Activated CD4-positive, CD25-positive, alpha-beta regulatory T cell (primary cell): ENCODE measurements at regions not wholly inside any gene's neighbourhood (a gene's known extent, or its start where the extent isn't known, plus 50 kb on each side); places are given as distances from the start of the nearest gene placed in this dataset.
"Not testable (repeated sequence)": the region's sequence is repeated elsewhere in the genome, so short reads cannot be mapped to it uniquely, and the experiment has no call there.

Experiments used
- DNase-seq, 4 experiments: peaks; one replicate each; lab custom pipeline; 2025; lab: John Stamatoyannopoulos, UW

- no peak for DNase-seq
Measured at GRCh38 chr22:49457946-49458707, 369.5 kb downstream of the BRD1 start.

DNA sequence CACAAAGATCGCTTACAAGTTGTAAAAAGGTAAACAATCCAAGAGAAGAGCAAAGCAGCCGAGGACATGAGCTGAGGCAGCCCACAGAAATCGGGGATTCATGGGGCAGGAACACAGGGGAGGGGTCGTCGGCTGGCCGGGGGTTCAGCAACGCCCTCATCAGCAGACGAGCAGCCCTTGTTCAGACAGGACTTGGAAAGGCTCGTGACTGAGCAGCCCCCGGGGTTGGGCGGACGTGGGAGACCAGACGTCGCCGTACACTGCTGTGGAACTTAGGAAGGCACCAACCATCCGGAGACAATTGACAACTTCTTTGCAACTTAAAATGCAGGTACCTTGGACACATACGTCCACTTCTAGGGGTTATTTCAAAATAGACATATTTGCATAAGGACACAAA, 370.5 kb downstream of the BRD1 start:
- DNase-seq = no peak

DNA sequence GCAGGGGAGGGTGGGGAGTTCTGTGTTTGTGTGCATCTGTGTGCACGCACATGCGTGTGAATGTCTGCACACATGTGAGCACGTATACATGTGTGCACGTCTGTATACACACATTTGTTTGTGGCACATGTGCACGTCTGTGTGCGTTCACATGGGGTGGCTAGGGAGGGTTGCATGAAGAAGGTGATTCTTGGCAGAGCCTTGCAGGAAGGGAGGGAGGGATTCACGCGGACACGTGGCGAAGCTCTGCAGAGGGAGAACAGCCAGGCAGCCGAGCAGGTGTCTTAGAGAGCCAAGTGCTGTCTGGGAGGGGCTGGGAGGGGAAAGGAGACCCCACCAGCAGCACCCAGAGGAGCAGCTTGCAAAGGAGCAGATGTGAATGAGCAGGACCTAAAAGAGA, 372.1 kb downstream of the BRD1 start:
- DNase-seq = no peak

DNA sequence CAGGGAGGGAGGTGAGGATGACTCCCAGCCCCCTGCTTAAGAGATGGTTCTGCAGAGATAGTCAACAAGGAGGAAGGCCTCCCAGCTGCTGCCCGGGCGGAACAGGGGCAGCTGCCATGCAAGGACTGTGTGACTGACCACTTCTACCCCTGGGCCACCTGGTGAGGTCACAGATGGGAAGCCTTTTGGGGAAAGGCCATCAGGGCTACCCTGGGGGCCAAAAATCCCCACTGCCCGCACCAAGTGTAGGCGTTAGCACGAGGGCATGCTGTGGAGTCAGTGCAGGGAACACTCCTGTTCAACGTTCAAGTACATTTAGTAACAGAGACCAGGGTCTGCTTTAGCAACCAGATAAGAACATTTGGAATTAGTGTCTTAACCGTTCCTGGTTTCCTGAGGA, 372.9 kb downstream of the BRD1 start:
- DNase-seq = no peak

DNA sequence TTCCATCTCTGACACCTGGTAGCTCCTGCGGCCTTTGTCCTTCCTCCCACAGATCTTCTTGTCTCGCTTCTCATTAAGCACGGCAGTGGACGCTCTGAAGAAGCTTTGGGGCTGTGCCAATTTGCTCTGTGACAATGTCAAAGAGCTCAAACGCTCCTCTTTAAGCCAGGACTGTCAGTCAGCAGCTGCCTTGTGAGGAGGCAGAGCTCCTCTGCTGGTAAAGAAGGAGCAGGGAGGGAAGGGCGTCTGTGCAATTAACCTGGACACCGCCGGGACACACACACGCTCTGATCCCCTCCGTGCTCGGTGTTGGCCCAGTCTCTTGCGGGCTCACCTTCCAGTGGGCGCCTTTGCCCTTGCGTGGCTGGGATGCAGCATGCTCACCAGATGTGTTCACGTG, 373.9 kb downstream of the BRD1 start:
- DNase-seq = no peak

DNA sequence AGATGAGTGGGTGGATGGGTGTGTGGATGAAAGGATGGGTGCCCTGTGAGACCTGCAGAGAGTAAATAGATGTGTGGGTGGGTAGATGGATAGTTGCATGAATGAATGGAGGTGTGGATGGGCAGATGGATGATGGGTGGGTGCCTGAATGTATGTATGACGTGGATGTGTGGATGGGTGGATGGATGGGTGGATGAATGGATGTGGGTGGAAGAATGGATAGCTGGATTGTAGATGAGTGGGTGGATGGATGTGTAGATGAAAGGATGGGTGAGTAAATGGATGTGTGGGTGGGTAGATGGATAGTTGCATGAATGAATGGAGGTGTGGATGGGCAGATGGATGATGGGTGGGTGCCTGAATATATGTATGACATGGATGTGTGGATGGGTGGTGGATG, 374.7 kb downstream of the BRD1 start:
- DNase-seq = not testable (repeated sequence)

DNA sequence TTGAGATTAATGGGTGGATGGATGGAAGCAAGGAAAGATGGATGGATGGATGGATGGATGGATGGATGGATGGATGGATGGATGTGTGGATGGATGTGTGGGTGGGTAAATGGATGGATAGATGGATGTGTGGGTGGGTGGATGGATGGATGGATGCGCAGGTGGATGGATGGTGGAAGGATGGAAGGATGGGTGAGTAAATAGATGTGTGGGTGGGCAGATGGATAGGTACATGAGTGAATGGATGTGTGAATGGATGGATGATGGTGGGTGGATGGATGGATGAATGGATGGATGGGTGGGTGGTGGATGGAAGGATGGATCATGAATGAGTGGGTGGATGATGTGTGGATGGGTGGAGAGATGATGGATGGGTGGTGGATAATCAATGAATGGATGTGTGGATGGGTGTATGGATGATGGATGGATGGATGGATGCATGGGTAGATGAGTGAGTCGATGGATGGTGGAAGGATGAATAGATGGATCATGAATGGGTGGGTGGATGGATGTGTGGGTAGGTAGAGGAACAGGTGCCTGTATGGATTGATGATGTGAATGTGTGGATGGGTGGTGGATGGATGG, 375.2 kb downstream of the BRD1 start:
- DNase-seq = no peak

DNA sequence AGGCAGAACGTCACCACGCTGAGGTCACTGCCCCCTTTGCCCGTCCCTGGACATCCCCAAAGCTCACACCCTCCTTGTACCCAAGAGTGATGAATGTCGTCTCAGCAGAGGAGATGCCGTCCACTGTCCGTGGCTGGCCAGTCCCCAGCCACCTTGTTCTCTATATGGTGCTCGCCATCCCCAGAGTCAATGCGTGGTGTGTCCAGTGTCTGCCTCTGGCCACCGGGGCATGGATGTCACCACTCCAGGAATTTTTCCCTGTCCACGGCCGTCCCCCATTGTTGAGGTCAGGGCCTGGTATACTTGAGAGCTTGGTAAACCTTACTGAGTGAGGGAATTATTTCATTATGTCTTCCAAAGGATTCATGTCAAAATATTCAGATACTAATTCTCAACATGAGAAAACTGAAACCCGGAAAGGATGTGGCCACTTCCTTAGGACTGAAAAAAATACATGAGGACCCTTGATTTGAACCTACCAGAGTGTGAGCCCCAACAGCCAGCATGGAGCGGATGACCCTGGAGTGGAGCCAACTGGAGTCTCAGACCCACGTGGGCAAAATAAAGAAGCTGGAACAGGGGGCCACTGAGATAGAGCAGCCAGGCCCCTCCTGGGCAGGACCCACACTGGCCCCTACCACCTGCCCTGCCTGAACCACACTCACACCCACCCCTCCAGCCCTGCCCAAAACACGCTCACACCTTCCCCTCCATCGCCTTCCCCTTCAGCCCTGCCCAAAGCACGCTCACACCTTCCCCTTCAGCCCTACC, 376.4 kb downstream of the BRD1 start:
- no peak for DNase-seq

DNA sequence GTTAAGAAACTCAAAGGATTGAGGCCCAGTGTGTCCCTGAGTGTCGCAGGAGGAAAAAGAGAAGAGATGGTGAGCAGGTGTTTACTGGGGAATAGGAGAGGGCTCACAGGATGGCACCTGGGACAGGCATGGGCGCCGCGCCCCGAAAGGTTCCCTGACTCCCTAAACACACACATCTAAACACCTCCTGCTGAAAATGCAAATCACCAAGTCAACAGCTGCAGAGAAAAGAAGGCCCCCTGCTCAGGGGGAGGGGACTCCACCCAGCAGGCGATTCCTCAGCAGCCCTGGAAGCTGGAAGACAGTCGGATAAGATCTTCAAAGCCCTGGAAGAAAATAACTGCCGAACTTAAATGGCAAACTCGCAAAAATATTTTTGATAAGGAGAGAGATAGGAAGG, 377.2 kb downstream of the BRD1 start:
- DNase-seq = no peak

DNA sequence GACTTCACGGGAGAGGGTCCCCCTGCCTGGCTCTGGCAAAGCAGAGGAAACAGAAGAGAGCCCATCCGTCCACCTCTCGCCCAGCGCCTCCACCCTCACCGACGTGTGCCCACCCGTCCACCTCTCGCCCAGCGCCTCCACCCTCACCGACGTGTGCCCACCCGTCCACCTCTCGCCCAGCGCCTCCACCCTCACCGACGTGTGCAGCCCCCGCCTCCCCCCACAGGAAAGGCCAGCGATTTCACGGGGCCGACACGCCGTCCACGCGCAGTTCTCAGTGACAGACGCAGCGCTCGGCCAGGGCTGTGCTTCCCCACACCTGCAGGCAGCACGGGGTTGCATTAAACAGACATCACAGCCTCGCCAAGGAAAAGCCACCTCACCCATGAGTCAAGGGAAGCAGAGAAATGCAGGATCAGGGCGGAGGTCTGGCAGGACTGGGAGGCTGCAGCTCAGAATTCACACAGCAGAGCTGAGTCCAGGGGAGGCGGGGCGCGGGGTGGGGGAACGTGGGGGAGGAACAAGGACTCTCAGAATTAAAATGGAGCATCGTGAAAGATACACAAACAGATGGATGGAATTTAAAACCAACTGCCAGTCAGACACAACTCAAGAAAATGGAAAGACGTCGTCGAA, 377.7 kb downstream of the BRD1 start:
- DNase-seq = no peak

GRCh38 chr22:49449377-49449776, 378.3 kb downstream of the BRD1 start:
- DNase-seq = no peak

GRCh38 chr22:49448526-49448925, 379.1 kb downstream of the BRD1 start:
- DNase-seq = no peak

DNA sequence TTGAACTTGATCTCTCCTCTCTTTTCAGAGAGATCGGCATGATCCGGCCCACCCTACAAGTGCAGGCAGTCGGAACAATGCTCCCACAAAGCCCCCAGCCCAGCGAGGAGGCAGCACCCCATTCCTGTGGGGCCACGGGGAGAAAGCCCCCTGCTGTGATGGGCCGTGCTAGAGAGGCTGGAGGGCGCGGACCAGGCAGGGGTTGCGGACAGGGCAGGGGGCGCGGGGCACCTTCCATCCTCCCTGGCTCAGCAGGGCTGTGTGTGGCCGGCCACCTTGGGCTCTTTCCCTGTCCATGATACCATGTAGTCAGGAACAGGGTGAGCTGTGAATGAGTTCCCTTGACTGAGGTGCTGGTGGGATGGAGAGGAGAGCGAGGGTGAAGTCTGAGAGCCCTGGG, 379.8 kb downstream of the BRD1 start:
- DNase-seq = no peak

DNA sequence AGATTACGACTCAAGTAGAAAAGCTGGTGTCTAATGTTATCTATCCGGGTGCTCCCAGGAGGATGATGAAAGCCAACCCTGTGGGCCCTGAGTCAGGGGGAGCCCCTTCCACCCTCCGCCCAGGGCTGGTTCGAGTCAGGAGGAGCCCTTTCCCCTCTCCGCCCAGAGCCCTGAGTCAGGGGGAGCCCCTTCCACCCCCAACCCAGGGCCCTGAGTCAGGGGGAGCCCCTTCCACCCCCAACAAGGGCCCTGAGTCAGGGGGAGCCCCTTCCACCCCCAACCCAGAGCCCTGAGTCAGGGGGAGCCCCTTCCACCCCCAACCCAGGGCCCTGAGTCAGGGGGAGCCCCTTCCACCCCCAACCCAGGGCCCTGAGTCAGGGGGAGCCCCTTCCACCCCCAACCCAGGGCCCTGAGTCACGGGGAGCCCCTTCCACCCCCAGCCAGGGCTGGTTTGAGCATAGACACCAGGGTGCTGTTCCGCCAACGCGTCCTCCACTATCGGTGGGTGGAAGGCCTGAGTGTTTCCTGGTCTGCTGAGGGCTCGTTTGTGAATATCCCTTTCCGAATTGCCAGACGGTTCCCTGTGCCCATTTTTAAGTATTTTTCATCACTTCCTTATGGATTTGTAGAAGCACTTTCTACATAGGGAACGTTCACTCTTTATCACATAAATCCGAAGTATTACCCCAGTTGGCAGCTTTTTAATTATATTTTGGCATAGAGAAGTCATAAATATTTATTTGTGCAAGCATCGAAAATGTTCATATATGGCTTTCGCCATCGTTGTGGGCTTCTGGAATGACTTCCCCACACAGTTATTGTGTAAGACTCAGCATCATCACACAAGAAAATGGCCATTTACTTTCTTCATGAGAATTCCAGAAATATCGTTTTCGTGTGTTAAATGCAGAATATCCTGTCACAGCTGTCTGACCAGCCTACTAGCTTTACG, 380.6 kb downstream of the BRD1 start:
- no peak for DNase-seq

DNA sequence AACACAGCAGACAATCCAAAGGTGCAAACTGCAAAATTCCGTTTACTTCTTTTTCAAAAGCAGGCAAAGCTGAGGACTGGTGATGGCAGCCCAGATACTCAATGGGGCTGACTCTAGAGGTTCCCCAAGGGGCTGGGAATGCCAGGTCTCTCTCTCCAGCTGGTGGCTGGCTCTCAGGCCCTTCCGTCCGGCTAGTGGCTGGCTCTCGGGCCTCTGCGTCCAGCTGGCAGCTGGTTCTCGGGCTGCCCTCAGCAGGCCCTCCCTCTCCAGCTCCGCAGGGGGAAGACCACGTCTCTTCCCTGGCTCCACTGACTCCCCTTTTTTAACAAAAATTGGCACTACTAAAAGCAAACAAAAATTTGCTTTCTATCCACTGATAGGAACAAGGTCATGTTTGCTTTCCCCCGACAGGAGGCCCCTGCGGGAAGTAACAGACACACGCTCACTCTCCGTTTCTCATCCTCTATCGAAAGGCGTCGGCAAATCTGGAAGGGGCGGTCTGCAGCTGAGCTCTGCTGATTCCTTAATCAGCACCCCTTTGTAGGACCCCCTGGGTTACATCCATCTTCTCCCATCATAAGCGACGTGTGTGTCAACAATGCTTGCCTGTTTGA, 381.4 kb downstream of the BRD1 start:
- DNase-seq = no peak

DNA sequence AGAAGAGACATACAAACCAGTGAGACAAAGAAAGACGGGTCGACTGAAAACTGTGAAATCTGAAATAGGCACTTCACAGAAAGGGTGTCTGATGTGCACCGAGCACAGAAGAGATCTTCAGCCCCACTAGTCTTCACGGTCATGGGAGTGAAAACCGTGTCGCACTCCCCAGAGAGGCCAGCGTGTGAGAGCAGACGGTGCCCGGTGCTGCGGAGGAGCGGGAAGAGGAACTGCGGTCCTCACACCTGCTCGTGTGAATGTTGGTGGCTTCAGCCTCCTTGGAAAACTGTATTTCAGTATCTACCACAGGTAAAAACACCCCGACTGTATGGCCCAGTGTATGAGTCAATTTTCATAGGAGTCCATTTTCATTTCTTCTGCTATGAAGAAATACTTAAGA, 382.9 kb downstream of the BRD1 start:
- DNase-seq = no peak

DNA sequence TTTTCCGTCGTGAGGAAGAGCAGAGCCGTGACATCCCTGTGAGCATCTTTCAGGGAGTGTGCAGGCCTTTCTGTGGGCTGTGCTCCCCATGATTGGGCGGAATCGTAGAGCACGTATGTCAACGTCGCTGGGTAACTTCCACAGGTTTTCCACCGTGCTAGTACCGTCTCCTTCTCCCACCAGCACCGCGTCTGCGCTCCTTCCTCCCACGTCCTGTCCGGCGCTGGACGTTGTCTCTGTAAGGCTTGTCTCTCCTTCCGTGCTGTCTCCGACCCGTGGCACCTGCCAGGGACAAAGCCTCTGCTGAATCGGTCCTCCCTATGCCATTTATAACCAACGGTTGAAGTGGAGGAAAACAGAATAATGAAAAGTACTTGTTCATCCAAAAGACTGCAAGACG, 386.7 kb downstream of the BRD1 start:
- no peak for DNase-seq

GRCh38 chr22:49439373-49439772, 388.3 kb downstream of the BRD1 start:
- no peak for DNase-seq

- no peak for DNase-seq
Measured at GRCh38 chr22:49437956-49438355, 389.7 kb downstream of the BRD1 start.

DNA sequence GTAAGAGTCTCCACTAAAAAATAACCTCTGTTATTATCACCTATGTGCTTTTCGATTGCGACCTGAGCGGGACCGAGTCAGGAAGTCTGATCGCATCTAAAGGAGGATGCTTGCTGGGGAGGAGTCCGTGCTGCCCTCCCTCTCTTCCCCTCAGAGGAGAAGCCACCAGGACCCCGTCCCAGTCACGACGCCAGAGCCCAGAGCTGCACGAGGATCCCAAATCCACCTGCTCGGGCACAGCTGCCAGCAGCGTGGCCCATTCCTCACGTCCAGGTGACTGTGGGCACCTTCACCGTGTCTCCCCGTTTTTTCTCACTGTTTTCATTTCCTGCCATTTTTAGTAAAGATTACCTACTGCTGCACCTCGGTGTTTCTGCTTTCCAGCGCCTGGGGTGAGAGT, 390.3 kb downstream of the BRD1 start:
- DNase-seq = no peak

DNA sequence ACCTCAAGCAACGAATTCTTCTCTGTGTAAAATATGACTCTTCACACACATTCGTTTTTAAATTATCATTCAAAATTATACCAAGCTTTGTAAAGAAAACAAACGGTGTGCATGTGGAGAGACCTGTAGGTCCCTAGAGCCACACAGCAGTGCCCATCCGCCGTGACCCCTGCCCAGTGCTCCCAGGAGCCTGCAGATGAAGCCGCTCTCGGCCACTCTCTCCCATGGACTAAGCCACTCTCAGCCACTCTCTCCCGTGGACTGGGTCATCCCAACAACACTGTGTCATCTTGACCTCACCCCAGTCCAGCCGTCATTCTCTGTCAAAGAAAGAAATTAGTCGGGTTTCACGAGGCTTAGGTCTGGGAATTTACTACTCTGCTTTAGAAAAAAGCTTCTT, 391.6 kb downstream of the BRD1 start:
- no peak for DNase-seq
